B cell (primary cell): ENCODE measurements at regions not wholly inside any gene's neighbourhood (a gene's known extent, or its start where the extent isn't known, plus 50 kb on each side); places are given as distances from the start of the nearest gene placed in this dataset.

Source experiments
- ATAC-seq: fragments of 200-7000 bp; cut with Tn5 transposase; one replicate; pipeline ENCODE4 v1.10.0; 2021; ENCODE audit warnings: low read depth, mild to moderate bottlenecking, moderate number of reproducible peaks, moderate library complexity
- CTCF ChIA-PET: fragments of 350-600 bp; sonication (Branson Sonifier 250); formaldehyde crosslinking; loops from one replicate; lab custom pipeline; 2021; ENCODE audit warnings: antibody characterized with exemption, inconsistent platforms; lab: Charles Lee
- POLR2A ChIA-PET: fragments of 350-600 bp; sonication (Branson Sonifier 250); formaldehyde crosslinking; loops from one replicate; lab custom pipeline; 2021; ENCODE audit warnings: antibody characterized with exemption; lab: Charles Lee
- DNase-seq: peaks from one replicate; pipeline ENCODE4 v3.0.0; 2013
- H2AFZ ChIP-seq: 2 replicates; pipeline ENCODE4 v1.6.1; 2012; ENCODE audit warnings: mild to moderate bottlenecking, low read depth, low read length; ENCODE audit not compliant: insufficient read depth, poor library complexity, severe bottlenecking
- H3K27ac ChIP-seq, 2 donors: 1 replicate in 1 of 2; 2 replicates in 1 of 2; pipeline ENCODE4 v1.5.1; 2012 to 2013; ENCODE audit warnings: low read length in 2 of 2, mild to moderate bottlenecking in 2 of 2, moderate library complexity in 1 of 2
- H3K27me3 ChIP-seq, 4 experiments: fragments of 200-600 bp in 1 of 4; sonication (generic) in 1 of 4; replicated peaks in 1 of 4; 1 replicate in 2 of 4; 2 replicates in 2 of 4; pipeline versions ENCODE4 v1.6.1 to v1.7.0; 2013 to 2016; ENCODE audit warnings: low read length in 3 of 4, mild to moderate bottlenecking in 2 of 4, mixed read lengths in 1 of 4, moderate library complexity in 1 of 4; ENCODE audit not compliant: insufficient read depth in 4 of 4, control insufficient read depth in 3 of 4; ENCODE audit errors: control extremely low read depth in 1 of 4
- H3K36me3 ChIP-seq, 2 experiments: replicated peaks in 1 of 2; 1 replicate in 1 of 2; 2 replicates in 1 of 2; pipeline versions ENCODE4 v1.6.1 to v1.7.1; 2013; ENCODE audit warnings: low read length in 1 of 2; ENCODE audit not compliant: insufficient read depth in 2 of 2, control insufficient read depth in 1 of 2; ENCODE audit errors: control extremely low read depth in 1 of 2, extremely low read depth in 1 of 2
- H3K4me1 ChIP-seq, 2 donors: fragments of 200-600 bp in 1 of 2; sonication (generic) in 1 of 2; 1 replicate in 1 of 2; 2 replicates in 1 of 2; pipeline versions ENCODE4 v1.5.1 to v1.6.1; 2013 to 2017; ENCODE audit warnings: low read length in 2 of 2; ENCODE audit not compliant: control insufficient read depth in 2 of 2, insufficient read depth in 2 of 2
- H3K4me2 ChIP-seq: replicated peaks from 2 replicates; pipeline ENCODE3; 2012; ENCODE audit warnings: mild to moderate bottlenecking, low read depth, low read length; ENCODE audit not compliant: poor library complexity, severe bottlenecking
- H3K4me3 ChIP-seq, 5 experiments: fragments of 200-600 bp in 1 of 5; sonication (generic) in 1 of 5; 1 replicate in 3 of 5; 2 replicates in 2 of 5; pipeline versions ENCODE4 v1.5.1 to v1.7.0; 2011 to 2016; ENCODE audit warnings: low read length in 4 of 5, mild to moderate bottlenecking in 4 of 5, low read depth in 2 of 5, control low read depth in 1 of 5, moderate library complexity in 1 of 5; ENCODE audit not compliant: insufficient read depth in 1 of 5; ENCODE audit errors: control extremely low read depth in 1 of 5, extremely low read depth in 1 of 5
- H3K79me2 ChIP-seq: fragments of 200-600 bp; sonication (generic); one replicate; pipeline ENCODE4 v1.6.0; 2016; ENCODE audit warnings: low read length; ENCODE audit not compliant: control insufficient read depth, insufficient read depth
- H3K9ac ChIP-seq: fragments of 200-600 bp; sonication (generic); 2 replicates; pipeline ENCODE4 v1.6.1; 2017; ENCODE audit warnings: mild to moderate bottlenecking, low read length, moderate library complexity
- H3K9me3 ChIP-seq, 3 donors: one replicate each; pipeline versions ENCODE4 v1.6.1 to v1.7.1; 2013; ENCODE audit warnings: low read length in 2 of 3; ENCODE audit not compliant: control insufficient read depth in 2 of 3, insufficient read depth in 1 of 3; ENCODE audit errors: control extremely low read depth in 1 of 3
- H4K20me1 ChIP-seq: 2 replicates; pipeline ENCODE4 v1.6.0; 2012; ENCODE audit warnings: mild to moderate bottlenecking, low read length; ENCODE audit not compliant: insufficient read depth, control insufficient read depth, poor library complexity, severe bottlenecking
- H3K27ac Mint-ChIP-seq: one replicate; pipeline ENCODE4 v1.8.0; 2021; ENCODE audit warnings: mixed read lengths
- H3K27me3 Mint-ChIP-seq: one replicate; pipeline ENCODE4 v1.8.0; 2021; ENCODE audit warnings: mixed read lengths
- H3K4me1 Mint-ChIP-seq: one replicate; pipeline ENCODE4 v1.8.0; 2021; ENCODE audit warnings: mixed read lengths
- H3K4me3 Mint-ChIP-seq: one replicate; pipeline ENCODE4 v1.8.0; 2021; ENCODE audit warnings: mixed read lengths
- H3K9me3 Mint-ChIP-seq: one replicate; pipeline ENCODE4 v1.8.0; 2022; ENCODE audit warnings: mixed read lengths; ENCODE audit not compliant: insufficient read depth
- EZH2 ChIP-seq: IDR thresholded peaks from 2 replicates; pipeline ENCODE4 v1.6.1; 2012; ENCODE audit warnings: borderline replicate concordance, low read depth, mild to moderate bottlenecking, moderate library complexity, low read length; ENCODE audit not compliant: insufficient read depth, poor library complexity, severe bottlenecking
- WGBS: methylation state at CpG from one replicate; pipeline ENCODE4 v1.1.5; 2013; ENCODE audit warnings: missing lambda C conversion rate; ENCODE audit not compliant: insufficient coverage; 5-methylcytosine and 5-hydroxymethylcytosine counted together
- intact Hi-C: fragments of 100-400 bp; cut with micrococcal nuclease; formaldehyde crosslinking; loops from one replicate; pipeline ENCODE4 v1.10.0; 2022
- TF ChIP-seq, protein P1 (sequence below): fragments of 200-600 bp; IDR thresholded peaks from one replicate; pipeline ENCODE4 v1.8.0; 2022; ENCODE audit warnings: antibody characterized with exemption, mild to moderate bottlenecking

DNA sequence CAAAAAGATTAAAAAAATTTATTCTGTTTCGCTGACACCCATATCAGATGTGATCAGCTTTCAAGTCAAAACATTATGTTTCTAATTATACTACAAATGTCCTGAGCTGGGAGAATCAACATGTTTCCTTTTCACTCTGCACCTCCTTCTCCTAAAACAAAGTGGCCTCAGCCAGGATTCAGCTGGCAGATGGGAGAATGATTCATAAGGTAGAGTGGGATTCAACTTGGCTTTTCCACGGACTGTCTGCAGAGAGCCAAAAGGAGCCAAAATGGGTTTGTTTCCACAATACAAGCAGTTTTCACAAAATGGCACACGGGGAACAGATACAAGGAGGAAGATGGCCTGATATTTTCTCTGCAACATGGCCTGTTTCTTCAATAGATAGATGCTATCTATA is 376.5 kb upstream of the PRKCQ start:
- no peaks in the 10 kb centered on the region for H3K4me1 ChIP-seq
- no peaks in the 10 kb centered on the region for H3K36me3 ChIP-seq
- Mint-ChIP-seq H3K27ac (no peak overlapping the region), H3K27me3 (peaks cover 4% of the 10 kb centered on the region), H3K9me3 (no peaks in the 10 kb centered on the region), H3K4me3 (no peak overlapping the region), H3K4me1 (no peaks in the 10 kb centered on the region)
- no peak for DNase-seq
- no peaks in the 10 kb centered on the region for H3K79me2 ChIP-seq
- H3K9ac ChIP-seq: no peak overlapping the region
- no peaks in the 10 kb centered on the region for H3K9me3 ChIP-seq
- H3K4me3 ChIP-seq: no peak overlapping the region
- ChIA-PET POLR2A (no interaction called here), CTCF (no interaction called here)
- H3K27ac ChIP-seq: no peak overlapping the region
- WGBS: 100% methylated on average over 2 of the region's 3 CpGs
- H3K4me2 ChIP-seq: no peak overlapping the region
- no peak for ATAC-seq
- no peaks in the 10 kb centered on the region for H3K27me3 ChIP-seq
- intact Hi-C loops: no loop called here
- H2AFZ ChIP-seq: no peak overlapping the region
- TF ChIP-seq, protein P1, sequence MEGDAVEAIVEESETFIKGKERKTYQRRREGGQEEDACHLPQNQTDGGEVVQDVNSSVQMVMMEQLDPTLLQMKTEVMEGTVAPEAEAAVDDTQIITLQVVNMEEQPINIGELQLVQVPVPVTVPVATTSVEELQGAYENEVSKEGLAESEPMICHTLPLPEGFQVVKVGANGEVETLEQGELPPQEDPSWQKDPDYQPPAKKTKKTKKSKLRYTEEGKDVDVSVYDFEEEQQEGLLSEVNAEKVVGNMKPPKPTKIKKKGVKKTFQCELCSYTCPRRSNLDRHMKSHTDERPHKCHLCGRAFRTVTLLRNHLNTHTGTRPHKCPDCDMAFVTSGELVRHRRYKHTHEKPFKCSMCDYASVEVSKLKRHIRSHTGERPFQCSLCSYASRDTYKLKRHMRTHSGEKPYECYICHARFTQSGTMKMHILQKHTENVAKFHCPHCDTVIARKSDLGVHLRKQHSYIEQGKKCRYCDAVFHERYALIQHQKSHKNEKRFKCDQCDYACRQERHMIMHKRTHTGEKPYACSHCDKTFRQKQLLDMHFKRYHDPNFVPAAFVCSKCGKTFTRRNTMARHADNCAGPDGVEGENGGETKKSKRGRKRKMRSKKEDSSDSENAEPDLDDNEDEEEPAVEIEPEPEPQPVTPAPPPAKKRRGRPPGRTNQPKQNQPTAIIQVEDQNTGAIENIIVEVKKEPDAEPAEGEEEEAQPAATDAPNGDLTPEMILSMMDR: no peak
- TF ChIP-seq EZH2: no peak
- no peaks in the 10 kb centered on the region for H4K20me1 ChIP-seq

DNA sequence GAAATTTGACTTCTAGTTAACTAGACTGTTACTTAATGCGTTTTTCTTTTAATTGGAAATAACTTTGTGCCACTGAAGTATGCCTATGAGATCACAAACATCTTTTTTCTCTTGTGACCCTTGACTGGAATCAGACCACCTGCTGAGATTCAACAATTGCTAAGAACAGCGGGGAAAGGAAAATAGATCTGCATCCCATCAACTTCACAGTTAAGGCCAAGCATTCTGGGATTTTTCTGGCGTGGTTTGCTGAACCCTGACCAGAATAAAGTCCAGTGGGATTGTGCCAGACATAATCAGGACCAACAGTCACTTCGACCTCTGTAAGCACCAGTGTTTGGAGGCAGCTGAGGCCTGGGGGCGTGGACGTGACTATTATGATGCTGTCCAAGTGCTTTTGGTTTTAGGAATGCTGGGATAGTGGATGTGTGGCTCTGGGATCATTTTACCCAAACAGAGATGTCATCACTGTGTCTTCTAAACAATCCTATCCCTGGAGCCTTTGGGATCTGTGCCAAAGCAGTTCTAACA is 373.3 kb upstream of the PRKCQ start:
- H3K27me3 Mint-ChIP-seq: no peaks in the 10 kb centered on the region
- Histone ChIP-seq H3K79me2 (no peaks in the 10 kb centered on the region), H2AFZ (no peak overlapping the region), H3K9me3 (no peaks in the 10 kb centered on the region), H3K27me3 (no peaks in the 10 kb centered on the region), H4K20me1 (no peaks in the 10 kb centered on the region), H3K9ac (no peak overlapping the region), H3K4me1 (no peaks in the 10 kb centered on the region), H3K36me3 (no peaks in the 10 kb centered on the region), H3K4me2 (no peak overlapping the region), H3K4me3 (no peak overlapping the region), H3K27ac (no peak overlapping the region)
- H3K4me3 Mint-ChIP-seq: no peak overlapping the region
- ChIA-PET POLR2A (no interaction called here), CTCF (no interaction called here)
- no peaks in the 10 kb centered on the region for H3K4me1 Mint-ChIP-seq
- H3K27ac Mint-ChIP-seq: no peak overlapping the region
- intact Hi-C loops: no loop called here
- no peak for DNase-seq
- no peaks in the 10 kb centered on the region for H3K9me3 Mint-ChIP-seq
- no peak for ATAC-seq
- WGBS: 95% methylated on average over 4 of the region's 6 CpGs
- TF ChIP-seq EZH2: no peak
